NCI-H1930 (cell line): ENCODE measurements at regions not wholly inside any gene's neighbourhood (a gene's known extent, or its start where the extent isn't known, plus 50 kb on each side); places are given as distances from the start of the nearest gene placed in this dataset.
"Not testable (repeated sequence)": the region's sequence is repeated elsewhere in the genome, so short reads cannot be mapped to it uniquely, and the experiment has no call there.

ENCODE experiments used
- DNase-seq, 2 experiments: peaks; one replicate each; lab custom pipeline; 2025; lab: John Stamatoyannopoulos, UW

- no peak for DNase-seq
These were observed 2347.1 kb downstream of the PCDH7 start for GRCh38 chr4:33067221-33067620.

DNA sequence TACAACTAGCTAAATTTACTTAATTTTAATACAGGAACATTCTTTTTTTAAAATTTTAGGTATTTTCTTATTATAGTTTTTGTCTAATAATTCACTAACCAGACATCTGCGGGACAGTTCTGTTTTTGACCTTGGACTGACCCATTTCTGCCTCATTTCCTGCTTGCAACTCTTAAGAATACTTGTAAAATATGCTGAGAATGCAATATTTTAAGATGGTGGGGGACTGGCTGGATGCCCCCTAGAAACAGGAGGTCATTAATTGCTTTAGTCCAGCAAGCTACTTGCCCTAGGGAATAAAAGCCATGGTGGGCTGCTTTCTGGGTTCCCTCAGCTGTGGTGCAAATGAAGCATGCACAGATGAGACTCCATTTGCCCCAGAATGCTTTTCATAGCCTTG lies 2348.4 kb downstream of the PCDH7 start:
- DNase-seq = no peak

- no peak for DNase-seq
These were observed 2351.4 kb downstream of the PCDH7 start for GRCh38 chr4:33071535-33071934.

GRCh38 chr4:33072298-33073089 lies 2352.3 kb downstream of the PCDH7 start:
- no peak for DNase-seq

DNA sequence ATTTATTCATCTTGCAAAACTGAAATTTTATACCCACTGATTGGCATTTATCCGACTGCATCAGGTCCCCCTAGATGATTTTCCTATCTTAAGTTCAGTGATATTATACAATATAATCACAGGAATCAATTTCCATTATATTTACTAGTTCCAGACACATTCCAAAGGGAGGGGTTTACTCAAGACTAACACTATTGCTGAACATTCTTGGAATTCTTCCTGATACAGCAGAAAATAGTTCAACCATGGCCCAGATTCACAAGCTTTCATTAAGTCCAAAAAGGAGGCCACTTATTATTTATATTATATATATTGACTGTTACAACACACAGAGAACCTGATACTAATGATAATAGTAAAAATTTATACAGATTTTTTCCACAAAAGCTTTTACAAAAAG lies 2353.6 kb downstream of the PCDH7 start:
- DNase-seq = no peak

- no peak for DNase-seq
These were observed 2358.0 kb downstream of the PCDH7 start for GRCh38 chr4:33078145-33078544.

DNA sequence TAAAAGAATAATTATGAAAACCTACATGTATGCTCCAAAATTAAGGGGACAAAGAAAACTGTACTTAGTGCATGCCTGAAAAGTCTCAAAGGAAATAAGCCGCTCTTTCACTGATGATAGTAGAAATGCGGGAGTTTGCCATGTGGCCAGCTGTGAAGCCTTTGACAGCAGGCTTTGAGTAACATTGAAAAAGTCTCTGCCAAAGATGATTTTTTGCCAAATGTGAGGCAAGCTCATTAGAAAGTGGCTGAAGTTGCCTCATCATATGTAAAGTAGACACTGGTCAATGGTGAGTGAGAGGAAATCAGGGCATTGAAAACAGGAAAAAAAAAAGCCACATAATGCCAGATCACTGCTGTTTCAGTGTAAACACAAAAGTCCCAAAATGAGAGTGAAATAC lies 2360.1 kb downstream of the PCDH7 start:
- no peak for DNase-seq

- no peak for DNase-seq
These were observed 2365.5 kb downstream of the PCDH7 start for GRCh38 chr4:33085709-33086108.

- no peak for DNase-seq
These were observed 2366.3 kb downstream of the PCDH7 start for GRCh38 chr4:33086331-33086925.

GRCh38 chr4:33088713-33089112 lies 2368.5 kb downstream of the PCDH7 start:
- DNase-seq = no peak

GRCh38 chr4:33090910-33091309 lies 2370.7 kb downstream of the PCDH7 start:
- no peak for DNase-seq

DNA sequence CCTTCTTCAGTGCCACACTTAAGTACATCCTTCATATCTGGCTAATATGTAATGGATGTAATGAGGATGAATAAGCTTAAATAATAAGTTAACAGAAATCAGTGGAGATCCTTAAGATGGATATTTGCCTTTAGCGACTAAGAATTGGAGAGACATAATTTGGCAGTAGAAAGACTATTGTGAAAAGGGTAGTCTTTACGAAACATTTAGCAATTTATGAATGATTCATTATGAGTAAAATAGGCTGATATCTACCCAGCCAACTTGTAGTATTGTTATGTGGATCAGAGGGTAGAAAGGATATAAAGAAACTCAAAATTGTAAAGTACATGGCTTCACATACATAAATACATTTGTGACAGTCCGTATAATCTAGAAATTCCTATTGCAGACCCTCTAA lies 2371.8 kb downstream of the PCDH7 start:
- no peak for DNase-seq

GRCh38 chr4:33104273-33104672 lies 2384.1 kb downstream of the PCDH7 start:
- DNase-seq = no peak

DNA sequence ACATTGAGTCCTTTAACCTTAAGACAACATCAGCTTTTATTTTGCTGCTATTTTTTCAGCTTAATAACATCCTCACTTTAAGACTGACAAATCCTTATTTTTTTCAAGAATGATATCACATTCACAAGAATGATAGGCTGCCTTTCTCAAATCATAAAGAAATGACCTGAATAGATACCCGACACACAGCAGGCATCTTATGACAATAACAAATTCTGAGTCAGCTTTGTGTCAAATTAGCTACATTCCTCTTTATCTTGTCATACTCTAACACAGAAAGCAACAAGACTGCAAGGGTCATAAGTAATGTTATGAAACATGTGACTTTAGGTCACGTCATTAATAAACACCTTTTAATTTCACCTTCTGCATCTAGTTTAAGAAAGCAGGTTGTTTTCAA lies 2387.6 kb downstream of the PCDH7 start:
- DNase-seq = no peak

GRCh38 chr4:33111117-33111516 lies 2390.9 kb downstream of the PCDH7 start:
- no peak for DNase-seq

GRCh38 chr4:33116871-33117270 lies 2396.7 kb downstream of the PCDH7 start:
- no peak for DNase-seq

GRCh38 chr4:33126002-33126401 lies 2405.8 kb downstream of the PCDH7 start:
- no peak for DNase-seq

GRCh38 chr4:33130662-33131061 lies 2410.5 kb downstream of the PCDH7 start:
- DNase-seq = not testable (repeated sequence)

DNA sequence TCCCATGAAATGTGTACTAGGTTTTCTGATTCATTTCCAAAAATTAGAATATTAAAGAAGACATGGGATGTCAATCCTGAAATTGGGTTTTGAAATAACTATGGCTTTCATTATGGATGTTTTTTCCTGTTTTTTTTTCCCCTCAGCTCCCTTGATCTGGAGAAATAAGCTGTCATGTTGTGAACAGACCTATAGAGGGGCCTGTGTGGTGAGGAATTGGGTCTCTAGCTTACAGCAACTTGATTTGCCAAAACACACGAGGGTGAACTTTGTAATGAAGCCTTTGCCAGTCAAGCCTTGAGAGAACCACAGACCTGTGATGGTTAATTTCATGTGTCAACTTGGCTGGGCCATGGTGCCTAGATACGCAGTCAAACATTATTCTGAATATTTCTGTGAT lies 2413.6 kb downstream of the PCDH7 start:
- no peak for DNase-seq

DNA sequence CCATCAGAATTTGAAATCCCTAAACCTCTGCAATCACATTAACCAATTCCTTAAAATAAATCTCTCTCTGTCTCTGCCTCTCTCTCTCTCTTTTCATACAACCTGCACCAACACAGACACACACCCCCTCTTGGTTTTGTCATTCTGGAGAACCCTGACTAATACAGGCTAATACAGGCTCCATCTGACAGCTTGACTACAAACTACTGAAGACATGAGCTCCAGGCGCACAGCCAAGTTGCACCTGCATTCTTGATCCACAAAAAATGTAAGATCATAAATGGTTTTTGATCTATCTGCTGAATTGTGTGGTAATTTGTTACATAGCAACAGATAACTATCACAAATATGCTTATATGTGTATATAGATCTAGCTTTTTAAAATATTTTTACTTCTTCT lies 2414.2 kb downstream of the PCDH7 start:
- no peak for DNase-seq

- DNase-seq = no peak
These were observed 2429.7 kb downstream of the PCDH7 start for GRCh38 chr4:33149658-33150524.

- DNase-seq = no peak
These were observed 2430.3 kb downstream of the PCDH7 start for GRCh38 chr4:33150525-33150910.

DNA sequence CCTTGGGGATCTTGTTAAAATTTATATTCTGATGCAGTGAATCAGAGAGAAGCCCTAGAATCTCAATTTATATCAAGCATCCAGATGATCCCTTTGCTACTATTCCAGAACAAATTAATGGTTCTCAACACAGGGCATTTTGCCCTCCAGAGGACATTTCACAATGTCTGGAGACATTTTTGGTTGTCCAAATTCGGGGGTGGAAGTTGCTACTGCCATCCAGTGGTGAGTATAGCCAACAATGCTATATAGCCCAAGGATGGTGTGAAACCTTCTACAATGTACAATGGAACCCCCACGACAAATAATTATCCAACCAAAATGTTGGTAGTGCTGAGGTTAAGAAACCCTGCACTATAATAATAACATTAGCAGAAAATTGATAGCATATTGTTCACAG lies 2440.0 kb downstream of the PCDH7 start:
- DNase-seq = no peak
